HUES48 (cell line): ENCODE measurements at regions not wholly inside any gene's neighbourhood (a gene's known extent, or its start where the extent isn't known, plus 50 kb on each side); places are given as distances from the start of the nearest gene placed in this dataset.

ENCODE experiments used
- H3K27ac ChIP-seq: one replicate; pipeline ENCODE4 v1.7.0; 2013; ENCODE audit warnings: low read depth, low read length, inconsistent platforms
- H3K27me3 ChIP-seq: 2 replicates; pipeline ENCODE4 v1.6.1; 2013; ENCODE audit warnings: mild to moderate bottlenecking, low read length; ENCODE audit not compliant: control insufficient read depth, insufficient read depth
- H3K36me3 ChIP-seq: 2 replicates; pipeline ENCODE4 v1.6.1; 2013; ENCODE audit warnings: low read length; ENCODE audit not compliant: control insufficient read depth, insufficient read depth
- H3K4me1 ChIP-seq: 2 replicates; pipeline ENCODE4 v1.6.1; 2013; ENCODE audit warnings: mild to moderate bottlenecking, low read length; ENCODE audit not compliant: control insufficient read depth, insufficient read depth
- H3K4me3 ChIP-seq: 2 replicates; pipeline ENCODE4 v1.5.1; 2013; ENCODE audit warnings: mild to moderate bottlenecking, low read depth, low read length
- H3K9ac ChIP-seq: 2 replicates; pipeline ENCODE4 v1.6.1; 2013; ENCODE audit warnings: mild to moderate bottlenecking, low read depth, low read length, moderate library complexity
- H3K9me3 ChIP-seq: 2 replicates; pipeline ENCODE4 v1.6.1; 2013; ENCODE audit warnings: low read length; ENCODE audit not compliant: control insufficient read depth, insufficient read depth

GRCh38 chr16:25449802-25450201, 192.2 kb upstream of the ZKSCAN2 start:
- Histone ChIP-seq H3K27ac (no peak overlapping the region), H3K9me3 (no peaks in the 10 kb centered on the region), H3K36me3 (no peaks in the 10 kb centered on the region), H3K4me1 (no peaks in the 10 kb centered on the region), H3K4me3 (no peak overlapping the region), H3K27me3 (no peaks in the 10 kb centered on the region), H3K9ac (no peak overlapping the region)

GRCh38 chr16:25443994-25444393, 186.3 kb upstream of the ZKSCAN2 start:
- no peak overlapping the region for H3K27ac ChIP-seq
- no peak overlapping the region for H3K4me3 ChIP-seq
- no peak overlapping the region for H3K9ac ChIP-seq
- H3K36me3 ChIP-seq = no peaks in the 10 kb centered on the region
- no peaks in the 10 kb centered on the region for H3K27me3 ChIP-seq
- H3K9me3 ChIP-seq = no peaks in the 10 kb centered on the region
- H3K4me1 ChIP-seq = no peaks in the 10 kb centered on the region

GRCh38 chr16:25434064-25434463, 176.4 kb upstream of the ZKSCAN2 start:
- no peak overlapping the region for H3K4me3 ChIP-seq
- no peaks in the 10 kb centered on the region for H3K4me1 ChIP-seq
- no peak overlapping the region for H3K27ac ChIP-seq
- no peaks in the 10 kb centered on the region for H3K36me3 ChIP-seq
- H3K9ac ChIP-seq = no peak overlapping the region
- no peaks in the 10 kb centered on the region for H3K27me3 ChIP-seq
- no peaks in the 10 kb centered on the region for H3K9me3 ChIP-seq

- no peaks in the 10 kb centered on the region for H3K4me1 ChIP-seq
Measured at GRCh38 chr16:25433388-25433787, 175.7 kb upstream of the ZKSCAN2 start.

GRCh38 chr16:25431472-25431871, 173.8 kb upstream of the ZKSCAN2 start:
- H3K9ac ChIP-seq = no peak overlapping the region
- no peaks in the 10 kb centered on the region for H3K4me1 ChIP-seq
- no peaks in the 10 kb centered on the region for H3K27me3 ChIP-seq
- no peak overlapping the region for H3K27ac ChIP-seq
- H3K36me3 ChIP-seq = no peaks in the 10 kb centered on the region
- no peak overlapping the region for H3K4me3 ChIP-seq
- 0 out of 2 replicates have a peak, but pooled peaks cover 4% of the 10 kb centered on the region for H3K9me3 ChIP-seq

More at GRCh38 chr16:25433388-25433787, 175.7 kb upstream of the ZKSCAN2 start:
- H3K9me3 ChIP-seq = no peaks in the 10 kb centered on the region
- H3K27ac ChIP-seq = no peak overlapping the region
- H3K27me3 ChIP-seq = no peaks in the 10 kb centered on the region
- H3K4me3 ChIP-seq = no peak overlapping the region
- H3K36me3 ChIP-seq = no peaks in the 10 kb centered on the region
- H3K9ac ChIP-seq = no peak overlapping the region

- no peaks in the 10 kb centered on the region for H3K36me3 ChIP-seq
- H3K4me3 ChIP-seq = no peak overlapping the region
- no peak overlapping the region for H3K27ac ChIP-seq
- no peaks in the 10 kb centered on the region for H3K4me1 ChIP-seq
- no peak overlapping the region for H3K9ac ChIP-seq
- H3K27me3 ChIP-seq = no peaks in the 10 kb centered on the region
- H3K9me3 ChIP-seq = 0 out of 2 replicates have a peak, but pooled peaks cover 4% of the 10 kb centered on the region
Measured at GRCh38 chr16:25426829-25427228, 169.2 kb upstream of the ZKSCAN2 start.

- H3K4me1 ChIP-seq = no peaks in the 10 kb centered on the region
- no peaks in the 10 kb centered on the region for H3K9me3 ChIP-seq
- no peak overlapping the region for H3K4me3 ChIP-seq
- H3K27me3 ChIP-seq = no peaks in the 10 kb centered on the region
- no peak overlapping the region for H3K27ac ChIP-seq
- no peaks in the 10 kb centered on the region for H3K36me3 ChIP-seq
- H3K9ac ChIP-seq = no peak overlapping the region
Measured at GRCh38 chr16:25419681-25420080, 162.0 kb upstream of the ZKSCAN2 start.

GRCh38 chr16:25419153-25419552, 161.5 kb upstream of the ZKSCAN2 start:
- Histone ChIP-seq H3K9me3 (no peaks in the 10 kb centered on the region), H3K36me3 (no peaks in the 10 kb centered on the region), H3K27ac (no peak overlapping the region), H3K4me3 (no peak overlapping the region), H3K4me1 (no peaks in the 10 kb centered on the region), H3K9ac (no peak overlapping the region), H3K27me3 (no peaks in the 10 kb centered on the region)

GRCh38 chr16:25416002-25416401, 158.4 kb upstream of the ZKSCAN2 start:
- Histone ChIP-seq H3K9me3 (no peaks in the 10 kb centered on the region), H3K36me3 (no peaks in the 10 kb centered on the region), H3K27me3 (no peaks in the 10 kb centered on the region), H3K4me3 (no peak overlapping the region), H3K9ac (no peak overlapping the region), H3K27ac (no peak overlapping the region), H3K4me1 (peaks cover 6% of the 10 kb centered on the region; the same call in 1 of the 2 replicates)

GRCh38 chr16:25413975-25414374, 156.3 kb upstream of the ZKSCAN2 start:
- H3K36me3 ChIP-seq = no peaks in the 10 kb centered on the region
- H3K27me3 ChIP-seq = no peaks in the 10 kb centered on the region
- H3K9ac ChIP-seq = no peak overlapping the region
- no peaks in the 10 kb centered on the region for H3K9me3 ChIP-seq
- H3K4me1 ChIP-seq = peaks cover 6% of the 10 kb centered on the region; the same call in 1 of the 2 replicates
- H3K27ac ChIP-seq = no peak overlapping the region
- no peak overlapping the region for H3K4me3 ChIP-seq

GRCh38 chr16:25413133-25413532, 155.5 kb upstream of the ZKSCAN2 start:
- Histone ChIP-seq H3K9ac (no peak overlapping the region), H3K4me1 (peaks cover 6% of the 10 kb centered on the region; the same call in 1 of the 2 replicates), H3K27ac (no peak overlapping the region), H3K4me3 (no peak overlapping the region), H3K27me3 (no peaks in the 10 kb centered on the region), H3K36me3 (no peaks in the 10 kb centered on the region), H3K9me3 (no peaks in the 10 kb centered on the region)
